GM21381 (cell line): ENCODE measurements at regions not wholly inside any gene's neighbourhood (a gene's known extent, or its start where the extent isn't known, plus 50 kb on each side); places are given as distances from the start of the nearest gene placed in this dataset.
"Not testable (repeated sequence)": the region's sequence is repeated elsewhere in the genome, so short reads cannot be mapped to it uniquely, and the experiment has no call there.

Experiments used
- ATAC-seq: cut with Tn5 transposase; IDR thresholded peaks from one replicate; pipeline ENCODE4 v1.9.1; 2021; ENCODE audit warnings: mild to moderate bottlenecking, moderate library complexity; ENCODE audit not compliant: unreplicated experiment

DNA sequence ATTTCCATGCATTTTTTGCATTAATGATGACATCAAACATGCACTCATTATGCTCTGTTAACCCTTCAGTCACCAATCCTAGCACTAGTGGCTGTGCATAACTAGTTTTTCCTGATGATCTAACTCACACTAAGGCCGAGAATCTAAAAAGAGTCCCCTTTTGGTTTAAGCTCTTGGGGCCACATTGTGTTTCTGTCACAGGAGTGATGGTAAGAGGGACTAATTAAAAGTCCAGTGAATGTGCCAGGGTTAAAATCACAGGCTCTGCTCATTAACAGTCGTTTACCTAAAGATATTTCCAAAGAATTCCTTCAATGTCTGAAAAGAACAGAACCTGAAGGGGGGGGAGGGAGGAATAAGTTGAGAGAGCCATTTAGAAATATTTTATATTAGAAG, 359.0 kb upstream of the ANKRD30A start:
- no peak for ATAC-seq

DNA sequence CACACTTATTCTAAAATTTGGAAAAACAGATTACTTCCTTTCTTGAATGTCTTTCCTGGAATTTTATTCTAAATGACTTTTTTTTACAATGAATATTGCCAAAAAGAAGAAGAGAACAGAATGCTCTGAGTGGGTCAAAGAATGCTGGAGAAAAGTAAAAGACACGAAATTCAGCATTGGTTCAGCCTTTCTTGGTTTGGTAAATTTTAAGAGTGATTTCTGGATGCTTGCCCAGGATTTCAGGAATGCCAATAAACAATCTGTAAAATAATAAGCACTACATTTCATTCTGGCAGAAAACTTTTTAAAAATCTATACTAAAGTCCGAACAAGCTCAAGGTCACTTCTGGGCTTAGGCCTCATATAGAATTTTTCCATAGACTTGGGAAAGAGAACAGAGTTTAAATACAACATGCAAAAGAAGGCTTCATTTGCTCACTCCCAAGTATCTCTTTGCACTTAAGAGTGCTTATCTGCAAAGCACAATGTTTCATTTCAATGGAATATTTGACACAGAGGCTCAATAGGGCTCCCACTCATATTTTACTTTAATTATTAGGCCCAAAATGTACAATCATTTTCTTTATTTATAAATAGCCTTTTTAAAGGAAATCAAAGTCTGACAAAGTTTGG, 359.5 kb upstream of the ANKRD30A start:
- no peak for ATAC-seq

DNA sequence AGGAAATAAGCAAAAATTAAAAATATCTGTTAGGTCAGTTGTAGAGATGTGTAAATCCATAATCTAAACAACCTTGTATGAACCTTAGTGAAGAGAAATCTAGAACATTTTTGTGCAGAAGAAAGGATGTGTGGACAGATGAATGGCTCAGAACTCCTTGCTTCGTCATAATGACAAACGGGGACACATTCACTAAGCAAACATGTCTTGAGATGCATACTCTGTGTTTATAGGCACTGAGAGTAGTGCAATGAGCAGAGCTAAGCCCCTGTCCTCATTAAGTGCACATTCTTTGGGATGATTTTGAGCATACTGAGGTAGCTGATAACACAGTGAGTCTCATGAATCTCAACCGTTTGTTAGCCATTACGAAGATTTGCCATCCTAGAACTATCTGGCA, 360.6 kb upstream of the ANKRD30A start:
- ATAC-seq = no peak

DNA sequence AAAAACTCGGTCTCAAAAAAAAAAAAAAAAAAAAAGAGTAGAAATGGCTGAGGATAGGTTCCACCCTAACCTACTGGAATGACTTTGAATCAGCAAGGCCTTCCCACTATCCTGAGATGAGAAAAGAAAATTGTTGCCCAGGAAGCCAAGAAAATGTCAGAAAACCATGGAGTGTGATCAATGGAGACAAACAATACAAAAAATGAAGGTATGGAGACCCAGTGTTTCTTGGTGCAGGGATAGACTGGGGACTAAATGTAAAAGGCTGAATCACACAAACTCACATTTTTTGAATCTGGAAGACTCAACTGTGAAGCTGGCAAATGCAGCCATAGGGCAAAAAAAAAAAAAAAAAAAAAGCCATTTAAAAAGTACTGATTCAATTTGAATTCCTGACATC, 364.3 kb upstream of the ANKRD30A start:
- no peak for ATAC-seq

DNA sequence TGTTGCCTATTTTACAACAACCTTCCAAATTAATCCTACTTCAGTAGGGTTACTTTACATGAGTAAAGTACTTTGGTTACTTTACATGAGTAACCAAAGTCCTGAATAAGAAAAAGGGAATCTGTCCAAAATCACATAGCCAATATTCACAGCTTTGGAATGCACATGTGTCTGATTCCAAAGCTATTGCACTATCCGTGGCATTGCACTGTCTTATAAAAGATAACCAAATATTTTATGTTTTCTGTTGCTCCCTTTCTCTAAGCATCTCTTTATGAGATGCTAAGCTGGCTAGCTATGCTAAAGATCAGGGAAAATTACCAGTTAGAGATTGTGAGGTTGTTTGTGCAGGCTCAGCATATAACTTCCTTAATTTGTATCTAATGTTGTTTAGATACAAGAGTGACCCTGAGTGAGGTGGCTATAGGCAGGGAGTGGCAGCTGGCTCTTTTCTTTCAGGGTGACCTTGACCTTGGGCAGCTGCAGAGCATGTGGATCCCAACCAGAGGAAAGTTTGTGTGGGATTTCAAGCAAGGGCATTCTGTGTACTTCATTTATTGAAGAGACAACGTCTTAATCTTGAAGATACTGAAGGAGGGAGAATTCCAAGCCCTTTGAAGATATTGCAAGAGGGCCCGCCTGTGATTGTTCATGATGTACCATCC, 366.1 kb upstream of the ANKRD30A start:
- no peak for ATAC-seq

DNA sequence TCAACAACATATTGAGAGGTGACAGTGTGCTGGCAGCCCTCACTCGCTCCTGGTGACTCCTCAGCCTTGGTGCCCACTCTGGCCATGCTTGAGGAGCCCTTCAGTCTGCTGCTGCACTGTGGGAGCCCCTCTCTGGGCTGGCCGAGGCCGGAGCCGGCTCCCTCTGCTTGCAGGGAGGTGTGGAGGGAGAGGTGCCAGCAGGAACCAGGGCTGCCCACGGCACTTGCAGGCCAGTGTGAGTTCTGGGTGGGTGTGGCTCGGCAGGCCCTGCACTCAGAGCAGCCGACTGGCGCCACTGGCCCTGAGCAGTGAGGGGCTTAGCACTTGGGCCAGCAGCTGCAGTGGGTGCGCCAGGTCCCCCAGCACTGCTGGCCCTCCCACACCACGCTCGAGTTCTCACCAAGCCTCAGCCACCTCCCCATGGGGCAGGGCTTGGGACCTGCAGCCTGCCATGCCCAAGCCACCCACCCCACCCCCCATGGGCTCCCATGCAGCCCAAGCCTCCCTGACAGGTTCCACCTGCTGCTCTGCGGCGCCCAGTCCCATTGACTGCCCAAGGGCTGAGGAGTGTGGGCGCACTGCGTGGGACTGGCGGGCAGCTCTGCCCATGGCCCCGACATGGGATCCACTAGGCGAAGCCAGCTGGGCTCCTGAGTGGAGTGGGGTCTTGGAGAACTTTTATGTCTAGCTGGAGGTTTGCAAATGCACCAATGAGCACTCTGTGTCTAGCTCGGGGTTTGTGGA, 377.1 kb upstream of the ANKRD30A start:
- ATAC-seq = no peak

DNA sequence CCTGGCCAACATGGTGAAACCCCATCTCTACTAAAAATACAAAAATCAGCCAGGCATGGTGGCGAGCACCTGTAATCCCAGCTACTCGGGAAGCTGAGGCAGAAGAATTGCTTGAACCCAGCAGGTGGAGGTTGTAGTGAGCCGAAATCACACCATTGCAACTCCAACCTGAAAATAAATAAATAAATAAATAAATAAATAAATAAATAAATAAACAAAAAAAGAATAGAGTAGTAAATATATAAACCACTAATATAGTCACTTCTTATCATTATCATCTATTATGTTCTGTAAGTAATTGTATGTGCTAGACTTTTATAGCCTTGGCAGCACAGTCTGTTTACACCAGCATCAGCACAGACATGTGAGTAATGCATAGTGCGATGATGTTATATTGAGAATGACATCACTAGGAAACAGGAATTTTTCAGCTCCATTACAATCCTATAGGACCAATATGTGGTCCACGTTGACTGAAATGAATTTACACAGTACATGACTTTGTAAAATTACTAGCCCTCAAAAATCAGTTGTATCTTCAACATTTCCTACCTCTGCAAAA, 385.4 kb upstream of the ANKRD30A start:
- no peak for ATAC-seq

DNA sequence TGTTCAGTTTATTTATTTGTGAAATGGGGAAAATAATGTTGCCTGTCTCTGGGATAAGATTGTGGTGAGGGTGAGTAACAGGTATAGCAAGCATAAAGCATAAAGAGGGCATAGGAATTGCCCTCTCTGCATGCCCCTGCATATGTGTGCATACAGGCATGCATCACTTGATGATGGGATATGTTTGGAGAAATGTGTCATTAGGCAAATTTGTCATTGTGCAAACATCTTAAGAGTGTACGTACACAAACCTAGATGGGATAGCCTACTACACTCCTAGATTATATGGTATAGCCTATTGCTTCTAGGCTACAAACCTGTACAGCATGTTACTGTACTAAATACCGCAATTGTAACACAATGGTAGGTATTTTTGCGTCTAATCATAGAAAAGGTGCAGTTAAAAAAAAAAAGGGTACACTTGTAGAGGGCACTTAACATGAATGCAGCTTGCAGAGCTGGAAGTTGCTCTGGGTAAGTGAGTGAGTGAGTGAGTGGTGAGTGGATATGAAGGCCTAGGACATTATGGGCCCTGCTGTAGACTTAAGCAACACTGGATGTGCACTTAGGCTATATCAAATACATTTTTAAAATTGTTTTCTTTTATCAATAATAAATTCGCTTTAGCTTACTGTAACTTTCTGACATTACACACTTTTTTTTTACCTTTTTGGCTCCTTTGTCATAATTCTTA, 386.5 kb upstream of the ANKRD30A start:
- ATAC-seq = no peak

DNA sequence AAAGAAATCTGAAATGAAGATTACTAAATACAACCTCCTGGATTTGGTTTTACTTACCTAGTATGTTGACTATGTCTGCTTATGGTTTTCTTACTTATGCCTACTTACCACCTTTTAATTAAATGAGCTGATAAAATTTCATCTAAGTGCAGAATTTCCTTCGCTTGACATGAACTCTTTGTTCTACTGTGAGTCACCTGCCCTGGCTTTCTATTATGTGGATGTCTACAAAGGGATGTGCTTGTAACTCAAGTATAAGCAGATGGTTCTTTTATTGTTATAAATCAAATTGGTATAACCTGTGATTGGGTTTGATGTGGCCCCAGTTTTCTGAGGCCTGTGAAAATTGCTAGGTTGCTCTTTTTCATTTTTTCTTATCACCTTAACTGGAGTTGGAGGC, 389.1 kb upstream of the ANKRD30A start:
- ATAC-seq = no peak

DNA sequence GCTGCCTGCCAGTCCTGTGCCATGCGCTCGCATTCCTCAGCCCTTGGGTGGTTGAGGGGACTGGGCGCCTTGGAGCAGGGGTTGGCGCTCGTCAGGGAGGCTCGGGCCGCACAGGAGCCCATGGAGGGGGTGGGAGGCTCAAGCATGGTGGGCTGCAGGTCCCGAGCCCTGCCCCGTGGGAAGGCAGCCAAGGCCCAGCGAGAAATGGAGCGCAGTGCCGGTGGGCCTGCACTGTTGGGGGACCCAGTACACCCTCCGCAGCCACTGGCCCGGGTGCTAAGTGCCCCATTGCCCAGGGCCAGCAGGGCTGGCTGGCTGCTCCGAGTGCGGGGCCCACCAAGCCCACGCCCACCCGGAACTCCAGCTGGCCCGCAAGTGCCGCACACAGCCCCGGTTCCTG, 390.8 kb upstream of the ANKRD30A start:
- ATAC-seq = not testable (repeated sequence)

DNA sequence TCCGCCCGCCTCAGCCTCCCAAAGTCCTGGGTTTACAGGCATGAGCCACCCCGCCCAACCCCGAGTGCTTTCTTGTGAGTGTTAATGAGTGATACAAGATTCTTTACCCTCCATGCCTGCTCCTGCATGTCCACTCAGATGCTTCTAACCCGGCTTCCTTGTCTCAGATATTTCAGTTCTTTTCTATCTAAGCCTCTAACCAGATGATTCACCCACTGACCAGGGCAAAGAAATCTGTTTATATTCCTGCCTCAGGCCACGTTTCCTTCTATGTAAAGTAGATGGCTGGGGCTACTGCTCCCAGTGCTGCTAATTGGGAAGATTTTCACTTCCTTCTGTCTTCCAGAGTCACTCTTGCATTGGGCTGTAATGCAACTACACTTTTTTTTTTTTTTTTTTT, 395.1 kb upstream of the ANKRD30A start:
- no peak for ATAC-seq

DNA sequence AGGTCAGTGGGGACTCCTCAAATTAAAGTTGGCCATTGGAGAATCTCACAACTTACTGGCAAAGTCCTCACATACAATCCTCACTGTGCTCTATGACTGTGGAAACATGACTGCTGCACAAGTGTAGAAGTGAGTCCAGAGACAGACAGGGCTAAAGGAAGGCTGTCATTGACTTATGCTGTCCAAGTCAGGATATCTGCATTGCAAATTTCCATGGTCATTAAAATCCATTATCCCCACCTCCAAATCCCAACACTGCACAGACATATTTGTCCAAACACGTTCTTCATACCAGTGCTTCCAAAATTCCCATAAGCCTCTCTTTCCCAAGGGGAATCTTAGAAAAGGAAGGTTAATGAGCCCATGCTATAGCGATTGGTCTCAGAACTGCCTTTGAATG, 396.8 kb upstream of the ANKRD30A start:
- no peak for ATAC-seq

DNA sequence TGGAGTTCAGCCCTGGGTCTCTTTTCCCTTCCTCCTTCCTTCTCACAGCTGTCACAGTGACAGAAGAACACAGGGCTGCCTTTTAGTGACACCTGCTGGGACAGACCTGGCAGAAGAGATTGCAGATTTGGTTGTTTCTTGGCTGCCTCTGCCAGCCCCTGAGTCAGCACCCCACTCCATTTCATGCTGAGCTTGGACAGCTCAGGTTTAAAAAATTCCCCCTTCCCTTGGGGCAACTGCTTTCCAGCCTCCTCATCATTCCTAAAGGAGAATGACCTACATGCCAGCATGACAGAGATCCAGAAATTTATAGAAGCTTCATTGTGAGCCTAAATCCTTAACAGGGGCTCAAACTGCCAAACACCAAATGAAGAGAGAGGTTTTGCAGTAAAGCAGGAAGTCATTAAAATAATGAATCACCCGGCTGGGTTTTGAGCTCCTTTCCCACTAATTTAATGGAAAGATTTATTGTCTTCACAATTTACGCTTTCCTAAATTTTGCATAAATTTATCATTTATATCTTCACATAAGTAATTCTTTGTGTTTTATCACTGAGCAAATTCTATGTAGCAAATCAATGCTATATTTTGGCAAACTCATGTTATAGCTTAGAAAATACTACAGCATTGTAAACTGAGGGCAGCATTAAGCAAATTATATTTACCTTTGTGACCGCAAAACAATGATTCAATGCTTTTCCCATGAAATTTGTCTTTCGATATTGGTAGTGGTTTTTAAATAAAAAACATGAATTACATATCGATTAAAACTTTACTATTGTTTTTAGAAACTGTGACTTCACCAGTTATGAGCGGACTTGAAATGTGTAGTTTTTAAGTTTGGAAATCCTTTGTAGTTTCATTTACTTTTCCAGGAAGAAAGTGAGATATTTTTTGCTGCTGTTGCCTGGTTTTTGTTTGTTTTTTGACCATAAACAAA, 399.5 kb upstream of the ANKRD30A start:
- ATAC-seq = no peak

DNA sequence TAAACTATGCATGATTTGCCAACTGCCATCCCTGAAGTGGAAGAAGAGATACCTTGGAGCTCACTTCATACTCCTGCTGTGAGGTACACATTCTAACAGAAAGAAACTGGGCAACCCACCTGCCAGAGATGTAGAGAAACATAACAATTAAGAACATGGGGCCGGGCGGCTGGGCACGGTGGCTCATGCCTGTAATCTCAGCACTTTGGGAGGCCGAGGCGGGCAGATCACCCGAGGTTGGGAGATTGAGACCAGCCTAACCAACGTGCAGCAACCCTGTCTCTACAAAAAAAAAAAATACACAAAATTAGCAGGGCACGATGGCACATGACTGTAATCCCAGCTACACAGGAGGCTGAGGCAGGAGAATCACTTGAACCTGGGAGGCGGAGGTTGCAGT, 402.6 kb upstream of the ANKRD30A start:
- no peak for ATAC-seq

DNA sequence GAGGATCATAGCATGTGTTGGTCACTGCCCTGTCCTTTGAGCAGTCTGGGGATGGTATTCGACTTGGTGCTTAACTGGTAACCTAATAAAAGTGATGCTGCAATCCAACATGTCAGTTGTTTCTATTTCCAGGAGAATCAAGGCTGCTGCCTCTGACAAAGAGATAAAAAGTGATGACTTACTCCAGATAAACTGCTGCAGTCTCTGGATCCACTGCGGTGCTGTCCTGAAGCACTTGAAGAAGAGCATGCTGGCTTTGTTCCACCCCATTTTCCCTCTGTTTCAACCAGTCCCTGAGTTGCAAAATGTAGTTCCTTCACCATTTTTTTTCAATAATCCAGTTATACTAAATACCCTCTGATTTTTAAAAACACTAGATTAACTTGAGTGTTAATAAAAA, 403.5 kb upstream of the ANKRD30A start:
- no peak for ATAC-seq

DNA sequence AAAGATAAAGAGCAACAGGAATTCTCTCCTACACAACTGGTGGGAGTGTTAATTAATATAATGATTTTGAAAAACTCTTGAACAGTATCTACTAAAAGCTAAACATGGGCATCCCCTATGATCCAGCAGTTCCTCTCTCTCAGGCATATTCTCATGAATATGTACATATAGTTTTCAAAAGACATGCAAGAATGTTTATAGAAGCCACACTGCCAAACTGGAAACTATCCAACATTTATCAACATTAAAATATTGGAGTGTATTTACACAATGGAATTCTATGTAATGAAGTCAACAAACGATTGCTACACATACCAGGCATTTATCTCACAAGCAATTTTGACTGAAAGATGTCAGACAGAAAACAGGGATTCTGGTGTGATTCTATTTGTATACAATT, 404.5 kb upstream of the ANKRD30A start:
- ATAC-seq = no peak

DNA sequence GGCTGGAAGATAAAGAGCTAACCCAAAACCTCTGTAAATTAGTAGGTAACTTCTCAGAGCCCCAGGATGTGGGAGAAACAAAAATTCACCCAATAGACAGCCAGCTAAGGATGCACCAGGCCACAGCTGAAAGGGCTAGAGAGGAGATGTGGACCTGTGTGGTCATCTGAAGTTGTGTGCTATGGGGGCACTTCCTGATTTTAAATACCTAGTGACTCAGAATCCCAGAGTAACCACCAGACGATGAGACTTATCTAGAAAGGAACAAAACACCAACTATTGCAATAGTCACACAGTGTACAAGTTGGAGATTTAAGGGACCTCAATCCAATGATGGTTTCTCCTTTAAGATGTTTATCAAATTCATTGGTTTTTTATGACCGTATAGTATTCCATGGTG, 408.3 kb upstream of the ANKRD30A start:
- ATAC-seq = no peak

DNA sequence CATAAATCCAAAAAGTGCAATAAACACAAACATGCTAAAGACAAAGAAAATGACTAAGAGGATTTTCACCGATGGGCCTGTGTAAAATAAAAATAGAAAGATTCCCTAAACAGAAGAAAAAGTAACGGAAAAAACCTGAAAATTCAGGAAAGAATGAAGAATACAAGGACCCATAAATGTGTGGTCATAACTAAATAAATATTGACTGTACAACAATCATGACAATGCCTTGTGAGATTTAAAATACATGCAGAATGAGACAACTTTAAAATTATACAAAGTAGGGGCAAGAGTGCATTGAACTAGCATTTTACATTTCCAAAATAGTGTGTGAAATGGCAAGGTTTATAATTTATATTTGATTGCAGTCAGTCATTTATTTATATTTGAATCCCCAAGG, 409.1 kb upstream of the ANKRD30A start:
- no peak for ATAC-seq

DNA sequence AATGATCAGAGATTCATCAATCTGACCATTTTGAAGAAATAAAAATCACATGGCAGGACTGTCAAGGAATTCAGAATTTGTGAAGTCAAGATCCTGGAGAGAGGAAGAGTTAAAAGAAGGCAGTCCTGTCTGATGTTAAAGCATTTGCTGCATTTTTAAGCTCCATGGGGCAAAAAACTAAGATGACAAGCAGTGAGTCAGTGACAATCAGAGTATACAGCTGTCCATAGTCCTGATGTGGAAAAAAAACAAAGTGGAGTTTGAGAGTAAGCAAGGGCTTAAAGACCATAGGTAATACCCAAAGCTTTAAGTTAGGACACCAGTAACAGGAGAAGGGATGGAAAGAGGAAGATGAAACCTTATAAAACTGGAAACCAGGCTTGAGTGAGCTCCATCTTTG, 412.7 kb upstream of the ANKRD30A start:
- ATAC-seq = no peak

DNA sequence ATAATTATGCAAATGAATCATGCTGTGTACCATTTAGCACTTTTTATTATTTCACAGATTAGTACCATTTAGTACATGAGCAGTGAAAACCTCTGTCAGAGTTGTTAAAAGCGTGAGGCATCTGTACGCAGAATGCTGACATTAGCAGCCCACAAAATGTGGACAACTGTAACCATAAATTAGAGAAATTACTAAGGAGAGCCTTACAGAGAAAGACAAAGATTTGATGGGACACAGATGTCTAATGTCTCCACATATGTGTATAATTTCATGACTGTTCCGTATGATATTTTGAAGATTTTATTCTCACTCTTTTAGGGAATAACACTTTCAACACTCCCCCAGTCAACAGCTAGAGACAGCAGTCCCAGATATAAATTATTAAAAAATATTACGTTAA, 414.0 kb upstream of the ANKRD30A start:
- ATAC-seq = no peak
